ENCODE measurements at regions not wholly inside any gene's neighbourhood (a gene's known extent, or its start where the extent isn't known, plus 50 kb on each side); places are given as distances from the start of the nearest gene placed in this dataset.

GRCh38 chr6:37757381-37757780 lies 59.7 kb upstream of the MDGA1 start:
- POLR2A ChIA-PET (ENCODE audit: unreplicated experiment), result no interaction called here
- H3K9ac ChIP-seq (ENCODE audit: low read length), result no peak overlapping the region

GRCh38 chr6:37756135-37756534 lies 58.5 kb upstream of the MDGA1 start:
- CTCF ChIA-PET, result no interaction called here

More at GRCh38 chr6:37757381-37757780, 59.7 kb upstream of the MDGA1 start:
- Histone ChIP-seq H3K9me3 (ENCODE audit: low read length) (no peaks in the 10 kb centered on the region), H3K27me3 (ENCODE audit: low read length) (no peaks in the 10 kb centered on the region), H3K4me1 (ENCODE audit: insufficient read depth, low read length) (no peaks in the 10 kb centered on the region), H4K20me1 (ENCODE audit: low read length) (no peaks in the 10 kb centered on the region), H3K4me3 (ENCODE audit: low read length) (no peak overlapping the region), H2AFZ (ENCODE audit: low read length) (no peak overlapping the region), H3F3A (ENCODE audit: low read length, unreplicated experiment) (no peaks in the 10 kb centered on the region), H3K4me2 (ENCODE audit: low read length) (no peak overlapping the region), H3K79me2 (ENCODE audit: low read length) (no peaks in the 10 kb centered on the region), H3K36me3 (ENCODE audit: low read depth, low read length) (no peaks in the 10 kb centered on the region), H3K9me2 (replicated peaks; ENCODE audit: low read length) (no peaks in the 10 kb centered on the region), H3K27ac (ENCODE audit: low read length) (no peak overlapping the region)
- intact Hi-C loops (cut with micrococcal nuclease), result no loop called here
- CTCF ChIA-PET, result no interaction called here
- DNase-seq (no peak), ATAC-seq (no peak)
- TF ChIP-seq CTCF (conservative IDR thresholded peaks at IDR 0.05; ENCODE audit: low read depth, low read length) (no peak), EZH2 (IDR thresholded peaks at IDR 0.05; ENCODE audit: low read length, unreplicated experiment) (no peak), EZH2phosphoT487 (IDR thresholded peaks at IDR 0.05; ENCODE audit: borderline replicate concordance, low read length) (no peak)
- no TSS peak for BruUV-seq (replicated peaks)

More at GRCh38 chr6:37756135-37756534, 58.5 kb upstream of the MDGA1 start:
- H3K27me3 ChIP-seq (ENCODE audit: low read length), result no peaks in the 10 kb centered on the region
- H3K4me3 ChIP-seq (ENCODE audit: low read length), result no peak overlapping the region
- H3K27ac ChIP-seq (ENCODE audit: low read length), result no peak overlapping the region
- intact Hi-C loops (cut with micrococcal nuclease), result no loop called here
- ATAC-seq (no peak), DNase-seq (no peak)
- no peaks in the 10 kb centered on the region for H3K9me3 ChIP-seq (ENCODE audit: low read length)
- no TSS peak for BruUV-seq (replicated peaks)
- H3K9me2 ChIP-seq (replicated peaks; ENCODE audit: low read length), result no peaks in the 10 kb centered on the region
- H3F3A ChIP-seq (ENCODE audit: low read length, unreplicated experiment), result no peaks in the 10 kb centered on the region
- H3K4me1 ChIP-seq (ENCODE audit: insufficient read depth, low read length), result no peaks in the 10 kb centered on the region
- TF ChIP-seq CTCF (conservative IDR thresholded peaks at IDR 0.05; ENCODE audit: low read depth, low read length) (no peak), EZH2phosphoT487 (IDR thresholded peaks at IDR 0.05; ENCODE audit: borderline replicate concordance, low read length) (no peak), EZH2 (IDR thresholded peaks at IDR 0.05; ENCODE audit: low read length, unreplicated experiment) (no peak)
- no peak overlapping the region for H2AFZ ChIP-seq (ENCODE audit: low read length)
- POLR2A ChIA-PET (ENCODE audit: unreplicated experiment), result no interaction called here
- no peaks in the 10 kb centered on the region for H3K36me3 ChIP-seq (ENCODE audit: low read depth, low read length)
- H3K9ac ChIP-seq (ENCODE audit: low read length), result no peak overlapping the region
- H3K79me2 ChIP-seq (ENCODE audit: low read length), result no peaks in the 10 kb centered on the region
- no peak overlapping the region for H3K4me2 ChIP-seq (ENCODE audit: low read length)
- H4K20me1 ChIP-seq (ENCODE audit: low read length), result no peaks in the 10 kb centered on the region

Measured in PC-3 (cell line).